Thoracic aorta (tissue), 2 donors: ENCODE measurements at regions not wholly inside any gene's neighbourhood (a gene's known extent, or its start where the extent isn't known, plus 50 kb on each side); places are given as distances from the start of the nearest gene placed in this dataset.

Experiments used
- ATAC-seq: fragments of 150-250 bp; one replicate; pipeline ENCODE4 v1.8.0; 2017; ENCODE audit warnings: low read depth; ENCODE audit not compliant: insufficient number of reproducible peaks, low FRiP score
- DNase-seq: peaks from one replicate; pipeline ENCODE4 v3.0.0-alpha.2; 2020; ENCODE audit warnings: low spot score
- H3K27ac ChIP-seq, 2 donors: fragments of 200-600 bp; sonication (generic); 1 replicate in 1 of 2; 2 replicates in 1 of 2; pipeline ENCODE4 v1.5.1; 2016; ENCODE audit warnings: mild to moderate bottlenecking in 2 of 2, moderate library complexity in 2 of 2
- H3K27me3 ChIP-seq: fragments of 200-600 bp; sonication (generic); replicated peaks from 2 replicates; pipeline ENCODE4 v1.6.0; 2016; ENCODE audit warnings: mild to moderate bottlenecking; ENCODE audit not compliant: insufficient read depth
- H3K36me3 ChIP-seq: fragments of 200-600 bp; sonication (generic); one replicate; pipeline ENCODE4 v1.5.1; 2016
- H3K4me1 ChIP-seq, 2 donors: fragments of 200-600 bp; sonication (generic); 1 replicate in 1 of 2; 2 replicates in 1 of 2; pipeline versions ENCODE4 v1.5.1 to v1.6.0; 2016; ENCODE audit warnings: low read depth in 2 of 2, mild to moderate bottlenecking in 1 of 2; ENCODE audit not compliant: control insufficient read depth in 1 of 2
- H3K4me3 ChIP-seq: fragments of 200-600 bp; sonication (generic); 2 replicates; pipeline ENCODE4 v1.5.1; 2016; ENCODE audit warnings: mild to moderate bottlenecking
- H3K9me3 ChIP-seq: fragments of 200-600 bp; sonication (generic); 2 replicates; pipeline ENCODE4 v1.5.1; 2016
- CTCF ChIP-seq: fragments of 200-600 bp; sonication (generic); IDR thresholded peaks from one replicate; pipeline ENCODE4 v1.5.1; 2019; ENCODE audit warnings: antibody characterized with exemption

GRCh38 chr6:80641591-80641990 lies 535.1 kb downstream of the BCKDHB start:
- ATAC-seq, result no peak

GRCh38 chr6:80640176-80640575 lies 533.7 kb downstream of the BCKDHB start:
- Histone ChIP-seq H3K36me3 (no peaks in the 10 kb centered on the region), H3K27me3 (no peaks in the 10 kb centered on the region), H3K27ac (no peak overlapping the region), H3K9me3 (peaks cover 1% of the 10 kb centered on the region), H3K4me1 (peaks cover 0 to 8% of the 10 kb centered on the region in 2 donors), H3K4me3 (no peak overlapping the region)
- no peak for TF ChIP-seq CTCF
- no peak for ATAC-seq
- DNase-seq, result no peak

More at GRCh38 chr6:80641591-80641990, 535.1 kb downstream of the BCKDHB start:
- Histone ChIP-seq H3K9me3 (peaks cover 8% of the 10 kb centered on the region), H3K4me1 (peaks cover 0 to 8% of the 10 kb centered on the region in 2 donors), H3K4me3 (no peak overlapping the region), H3K27me3 (no peaks in the 10 kb centered on the region), H3K27ac (no peak overlapping the region), H3K36me3 (no peaks in the 10 kb centered on the region)
- no peak for TF ChIP-seq CTCF
- no peak for DNase-seq

GRCh38 chr6:80639181-80639629 lies 532.7 kb downstream of the BCKDHB start:
- no peak for ATAC-seq
- no peak overlapping the region for H3K27ac ChIP-seq

GRCh38 chr6:80638213-80639055 lies 532.0 kb downstream of the BCKDHB start:
- Histone ChIP-seq H3K4me1 (peaks cover 0 to 8% of the 10 kb centered on the region in 2 donors), H3K4me3 (no peak overlapping the region), H3K27me3 (no peaks in the 10 kb centered on the region), H3K36me3 (no peaks in the 10 kb centered on the region), H3K27ac (peak overlapping the region in 1 of 2 donors; percentile 32), H3K9me3 (no peaks in the 10 kb centered on the region)
- TF ChIP-seq CTCF, result no peak
- DNase-seq (no peak), ATAC-seq (peak; percentile 87)

More at GRCh38 chr6:80639181-80639629, 532.7 kb downstream of the BCKDHB start:
- no peak for TF ChIP-seq CTCF
- no peak for DNase-seq
- H3K9me3 ChIP-seq, result no peaks in the 10 kb centered on the region
- no peak overlapping the region for H3K4me3 ChIP-seq
- peaks cover 0 to 8% of the 10 kb centered on the region in 2 donors for H3K4me1 ChIP-seq
- H3K36me3 ChIP-seq, result no peaks in the 10 kb centered on the region
- no peaks in the 10 kb centered on the region for H3K27me3 ChIP-seq

- no peaks in the 10 kb centered on the region for H3K36me3 ChIP-seq
- H3K4me1 ChIP-seq, result peaks cover 0 to 8% of the 10 kb centered on the region in 2 donors
- no peaks in the 10 kb centered on the region for H3K9me3 ChIP-seq
- no peak for DNase-seq
- no peak overlapping the region for H3K4me3 ChIP-seq
- no peak for TF ChIP-seq CTCF
- no peaks in the 10 kb centered on the region for H3K27me3 ChIP-seq
- ATAC-seq, result no peak
- no peak overlapping the region for H3K27ac ChIP-seq
Measured at GRCh38 chr6:80637312-80637711, 530.8 kb downstream of the BCKDHB start.
